Keratinocyte (primary cell): ENCODE measurements at regions not wholly inside any gene's neighbourhood (a gene's known extent, or its start where the extent isn't known, plus 50 kb on each side); places are given as distances from the start of the nearest gene placed in this dataset.

Source experiments
- DNase-seq: peaks from one replicate; pipeline ENCODE4 v3.0.0-alpha.2; 2011; ENCODE audit warnings: low read depth, missing footprints, low spot score
- FAIRE-seq: peaks from 2 replicates; lab custom pipeline; 2011; peaks lifted over from hg19 to GRCh38; lab: Jason Lieb, UNC
- H2AFZ ChIP-seq: 2 replicates; pipeline ENCODE4 v1.6.0; 2012; ENCODE audit warnings: low read length, control low read depth, inconsistent platforms; ENCODE audit not compliant: control insufficient read depth
- H3K27ac ChIP-seq: 2 replicates; pipeline ENCODE4 v1.5.1; 2011; ENCODE audit warnings: low read length; ENCODE audit not compliant: control insufficient read depth, insufficient read depth
- H3K27me3 ChIP-seq: 3 replicates; pipeline ENCODE4 v1.6.0; 2011; ENCODE audit warnings: low read length; ENCODE audit not compliant: control insufficient read depth, insufficient read depth; ENCODE audit errors: extremely low read depth
- H3K36me3 ChIP-seq, 2 experiments: 2 replicates in 1 of 2; 3 replicates in 1 of 2; pipeline ENCODE4 v1.5.1; 2011; ENCODE audit warnings: low read length in 2 of 2, mild to moderate bottlenecking in 1 of 2; ENCODE audit not compliant: control insufficient read depth in 2 of 2, insufficient read depth in 2 of 2; ENCODE audit errors: extremely low read depth in 1 of 2
- H3K4me1 ChIP-seq: 3 replicates; pipeline ENCODE4 v1.5.1; 2011; ENCODE audit warnings: low read length; ENCODE audit not compliant: control insufficient read depth, insufficient read depth; ENCODE audit errors: extremely low read depth
- H3K4me2 ChIP-seq: 3 replicates; pipeline ENCODE4 v1.6.0; 2011; ENCODE audit warnings: low read depth, low read length; ENCODE audit not compliant: control insufficient read depth, insufficient read depth; ENCODE audit errors: extremely low read depth
- H3K4me3 ChIP-seq, 3 experiments: fragments of 200-600 bp in 1 of 3; sonication (generic) in 1 of 3; 2 replicates in 2 of 3; 3 replicates in 1 of 3; pipeline ENCODE4 v1.5.1; 2011 to 2016; ENCODE audit warnings: low read length in 3 of 3, mild to moderate bottlenecking in 3 of 3, control low read depth in 2 of 3, inconsistent platforms in 1 of 3, low read depth in 1 of 3, mixed read lengths in 1 of 3, mixed run types in 1 of 3, moderate library complexity in 1 of 3; ENCODE audit not compliant: control insufficient read depth in 2 of 3, insufficient read depth in 2 of 3; ENCODE audit errors: extremely low read depth in 1 of 3
- H3K79me2 ChIP-seq: 2 replicates; pipeline ENCODE4 v1.6.0; 2012; ENCODE audit warnings: low read length; ENCODE audit not compliant: control insufficient read depth, insufficient read depth
- H3K9ac ChIP-seq: 3 replicates; pipeline ENCODE4 v1.6.0; 2011; ENCODE audit warnings: low read length; ENCODE audit not compliant: control insufficient read depth, insufficient read depth; ENCODE audit errors: extremely low read depth
- H3K9me1 ChIP-seq: 3 replicates; pipeline ENCODE4 v1.6.0; 2011; ENCODE audit warnings: low read length; ENCODE audit not compliant: control insufficient read depth, insufficient read depth; ENCODE audit errors: extremely low read depth
- H3K9me3 ChIP-seq: 2 replicates; pipeline ENCODE4 v1.5.1; 2012; ENCODE audit warnings: low read depth, low read length; ENCODE audit not compliant: control insufficient read depth
- H4K20me1 ChIP-seq: 3 replicates; pipeline ENCODE4 v1.6.0; 2011; ENCODE audit warnings: low read length; ENCODE audit not compliant: control insufficient read depth, insufficient read depth; ENCODE audit errors: extremely low read depth
- CTCF ChIP-seq, 3 experiments: IDR thresholded peaks in 1 of 3; conservative IDR thresholded peaks in 1 of 3; optimal IDR thresholded peaks in 1 of 3; 2 replicates in 2 of 3; 3 replicates in 1 of 3; pipeline versions ENCODE3 to v1.5.1; 2011; ENCODE audit warnings: low read length in 3 of 3, mild to moderate bottlenecking in 3 of 3, moderate library complexity in 2 of 3, control low read depth in 1 of 3, inconsistent platforms in 1 of 3; ENCODE audit not compliant: insufficient read depth in 2 of 3; ENCODE audit errors: extremely low read depth in 1 of 3
- EZH2 ChIP-seq: IDR thresholded peaks from one replicate; pipeline ENCODE4 v1.6.1; 2012; ENCODE audit warnings: inconsistent platforms, mild to moderate bottlenecking, low read length, moderate library complexity
- dilution Hi-C: fragments of 300-500 bp; cut with MboI; formaldehyde crosslinking; loops from one replicate; pipeline ENCODE4 v1.7.0; 2020; ENCODE audit warnings: low sequenced_read_pairs; ENCODE audit not compliant: extremely low pct_ligation_motif_present

GRCh38 chr4:53720776-53721175 lies 129.5 kb upstream of the LNX1 start:
- peaks cover 10% of the 10 kb centered on the region for H3K27me3 ChIP-seq
- H3K9me3 ChIP-seq, result no peaks in the 10 kb centered on the region
- dilution Hi-C loops, result no loop called here
- no peak for FAIRE-seq
- H3K36me3 ChIP-seq, result no peaks in the 10 kb centered on the region
- no peaks in the 10 kb centered on the region for H3K4me1 ChIP-seq
- H3K4me3 ChIP-seq, result no peak overlapping the region
- H3K4me2 ChIP-seq, result no peak overlapping the region
- H3K27ac ChIP-seq, result no peak overlapping the region
- no peaks in the 10 kb centered on the region for H3K79me2 ChIP-seq
- TF ChIP-seq CTCF (optimal IDR thresholded peaks at IDR 0.05 in 1 of 3, IDR thresholded peaks at IDR 0.05 in 1 of 3, conservative IDR thresholded peaks at IDR 0.05 in 1 of 3; ENCODE audit: extremely low read depth in 1 of 3, insufficient read depth in 2 of 3, low read length in 3 of 3), result no peak
- TF ChIP-seq EZH2, result no peak
- H3K9me1 ChIP-seq, result no peaks in the 10 kb centered on the region
- no peak overlapping the region for H3K9ac ChIP-seq
- no peaks in the 10 kb centered on the region for H4K20me1 ChIP-seq
- H2AFZ ChIP-seq, result no peak overlapping the region
- DNase-seq, result no peak

GRCh38 chr4:53717064-53717549 lies 125.8 kb upstream of the LNX1 start:
- TF ChIP-seq EZH2 (no peak), CTCF (optimal IDR thresholded peaks at IDR 0.05 in 1 of 3, IDR thresholded peaks at IDR 0.05 in 1 of 3, conservative IDR thresholded peaks at IDR 0.05 in 1 of 3; ENCODE audit: extremely low read depth in 1 of 3, insufficient read depth in 2 of 3, low read length in 3 of 3) (no peak)
- DNase-seq, result no peak
- Histone ChIP-seq H3K4me3 (no peak overlapping the region), H2AFZ (no peak overlapping the region), H3K9me1 (no peaks in the 10 kb centered on the region), H3K9ac (no peak overlapping the region), H4K20me1 (no peaks in the 10 kb centered on the region), H3K9me3 (no peaks in the 10 kb centered on the region), H3K79me2 (no peaks in the 10 kb centered on the region), H3K27ac (no peak overlapping the region), H3K36me3 (no peaks in the 10 kb centered on the region), H3K4me1 (no peaks in the 10 kb centered on the region), H3K4me2 (no peak overlapping the region), H3K27me3 (peaks cover 8% of the 10 kb centered on the region)
- dilution Hi-C loops, result no loop called here
- FAIRE-seq, result no peak
